ENCODE measurements at regions not wholly inside any gene's neighbourhood (a gene's known extent, or its start where the extent isn't known, plus 50 kb on each side); places are given as distances from the start of the nearest gene placed in this dataset.

GRCh38 chr15:87118846-87119245 lies 1039.2 kb downstream of the AGBL1 start:
- ATAC-seq (no peak), DNase-seq (no peak)
- Histone ChIP-seq H3K4me1 (ENCODE audit: low read depth) (no peaks in the 10 kb centered on the region), H3K36me3 (ENCODE audit: low read depth) (no peaks in the 10 kb centered on the region), H3K4me3 (no peak overlapping the region), H3K9me3 (peaks cover 19% of the 10 kb centered on the region)
- intact Hi-C loops (cut with DNase I, micrococcal nuclease): no loop called here
- TF ChIP-seq CTCF (IDR thresholded peaks at IDR 0.05): no peak

GRCh38 chr15:87118435-87118834 lies 1038.8 kb downstream of the AGBL1 start:
- intact Hi-C loops (cut with DNase I, micrococcal nuclease): no loop called here
- ATAC-seq: no peak
- no peak for DNase-seq
- Histone ChIP-seq H3K4me3 (no peak overlapping the region), H3K36me3 (ENCODE audit: low read depth) (no peaks in the 10 kb centered on the region), H3K9me3 (peaks cover 19% of the 10 kb centered on the region), H3K4me1 (ENCODE audit: low read depth) (no peaks in the 10 kb centered on the region)
- TF ChIP-seq CTCF (IDR thresholded peaks at IDR 0.05): no peak

GRCh38 chr15:87115795-87116194 lies 1036.1 kb downstream of the AGBL1 start:
- Histone ChIP-seq H3K4me1 (ENCODE audit: low read depth) (no peaks in the 10 kb centered on the region), H3K36me3 (ENCODE audit: low read depth) (no peaks in the 10 kb centered on the region), H3K9me3 (peaks cover 16% of the 10 kb centered on the region), H3K4me3 (no peak overlapping the region)
- DNase-seq: no peak
- no peak for TF ChIP-seq CTCF (IDR thresholded peaks at IDR 0.05)
- intact Hi-C loops (cut with DNase I, micrococcal nuclease): no loop called here
- no peak for ATAC-seq

- Histone ChIP-seq H3K4me3 (no peak overlapping the region), H3K4me1 (ENCODE audit: low read depth) (no peaks in the 10 kb centered on the region), H3K36me3 (ENCODE audit: low read depth) (no peaks in the 10 kb centered on the region), H3K9me3 (peaks cover 26% of the 10 kb centered on the region)
- ATAC-seq (no peak), DNase-seq (no peak)
- no peak for TF ChIP-seq CTCF (IDR thresholded peaks at IDR 0.05)
- intact Hi-C loops (cut with DNase I, micrococcal nuclease): no loop called here
Observed at GRCh38 chr15:87099916-87100315, 1020.2 kb downstream of the AGBL1 start.

- Histone ChIP-seq H3K4me1 (ENCODE audit: low read depth) (no peaks in the 10 kb centered on the region), H3K36me3 (ENCODE audit: low read depth) (no peaks in the 10 kb centered on the region), H3K4me3 (no peak overlapping the region), H3K9me3 (peaks cover 11% of the 10 kb centered on the region)
- no peak for TF ChIP-seq CTCF (IDR thresholded peaks at IDR 0.05)
- DNase-seq: no peak
- intact Hi-C loops (cut with DNase I, micrococcal nuclease): no loop called here
- no peak for ATAC-seq
Observed at GRCh38 chr15:87089551-87089950, 1009.9 kb downstream of the AGBL1 start.

- no peaks in the 10 kb centered on the region for H3K4me1 ChIP-seq (ENCODE audit: low read depth)
- intact Hi-C loops (cut with DNase I, micrococcal nuclease): no loop called here
Observed at GRCh38 chr15:87083201-87083600, 1003.5 kb downstream of the AGBL1 start.

More at GRCh38 chr15:87083201-87083600, 1003.5 kb downstream of the AGBL1 start:
- ATAC-seq (no peak), DNase-seq (no peak)
- Histone ChIP-seq H3K36me3 (ENCODE audit: low read depth) (no peaks in the 10 kb centered on the region), H3K9me3 (peaks cover 3% of the 10 kb centered on the region), H3K4me3 (no peak overlapping the region)
- no peak for TF ChIP-seq CTCF (IDR thresholded peaks at IDR 0.05)

All from mucosa of descending colon (tissue), 3 donors.